ENCODE measurements at regions not wholly inside any gene's neighbourhood (a gene's known extent, or its start where the extent isn't known, plus 50 kb on each side); places are given as distances from the start of the nearest gene placed in this dataset.

DNA sequence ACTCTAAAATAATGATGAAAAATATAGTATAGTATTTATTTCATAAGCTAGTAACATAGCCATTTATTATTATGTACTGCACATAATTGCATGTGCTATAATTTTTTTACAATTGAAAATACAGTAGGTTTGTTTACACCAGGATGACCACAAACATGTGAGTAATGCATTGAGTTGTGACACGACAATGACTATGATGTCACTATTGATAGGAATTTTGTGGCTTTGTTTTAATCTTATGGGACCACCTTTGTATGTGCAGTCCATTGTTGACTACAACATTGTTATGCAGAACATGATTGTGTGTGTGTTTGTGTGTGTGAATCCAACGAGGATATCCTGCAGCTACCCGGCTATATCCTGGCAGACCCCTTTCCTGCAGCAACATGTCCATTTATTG lies 372.2 kb upstream of the MCTP2 start:
- H3K4me1 ChIP-seq (ENCODE audit: control insufficient read depth in 2 of 3, insufficient read depth in 2 of 3, low read depth in 1 of 3, low read length in 3 of 3): no peaks in the 10 kb centered on the region
- H3K9ac ChIP-seq (ENCODE audit: low read length in 3 of 3): no peak overlapping the region
- intact Hi-C loops (cut with DNase I): no loop called here
- no peaks in the 10 kb centered on the region for H3K36me3 ChIP-seq (ENCODE audit: control insufficient read depth in 2 of 3, insufficient read depth in 3 of 3, low read length in 3 of 3)
- TF ChIP-seq, protein P1, sequence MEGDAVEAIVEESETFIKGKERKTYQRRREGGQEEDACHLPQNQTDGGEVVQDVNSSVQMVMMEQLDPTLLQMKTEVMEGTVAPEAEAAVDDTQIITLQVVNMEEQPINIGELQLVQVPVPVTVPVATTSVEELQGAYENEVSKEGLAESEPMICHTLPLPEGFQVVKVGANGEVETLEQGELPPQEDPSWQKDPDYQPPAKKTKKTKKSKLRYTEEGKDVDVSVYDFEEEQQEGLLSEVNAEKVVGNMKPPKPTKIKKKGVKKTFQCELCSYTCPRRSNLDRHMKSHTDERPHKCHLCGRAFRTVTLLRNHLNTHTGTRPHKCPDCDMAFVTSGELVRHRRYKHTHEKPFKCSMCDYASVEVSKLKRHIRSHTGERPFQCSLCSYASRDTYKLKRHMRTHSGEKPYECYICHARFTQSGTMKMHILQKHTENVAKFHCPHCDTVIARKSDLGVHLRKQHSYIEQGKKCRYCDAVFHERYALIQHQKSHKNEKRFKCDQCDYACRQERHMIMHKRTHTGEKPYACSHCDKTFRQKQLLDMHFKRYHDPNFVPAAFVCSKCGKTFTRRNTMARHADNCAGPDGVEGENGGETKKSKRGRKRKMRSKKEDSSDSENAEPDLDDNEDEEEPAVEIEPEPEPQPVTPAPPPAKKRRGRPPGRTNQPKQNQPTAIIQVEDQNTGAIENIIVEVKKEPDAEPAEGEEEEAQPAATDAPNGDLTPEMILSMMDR (IDR thresholded peaks at IDR 0.05; ENCODE audit: borderline replicate concordance, extremely low read depth, insufficient read depth): no peak
- no peak overlapping the region for H3K4me3 ChIP-seq (ENCODE audit: low read length in 3 of 3)
- H3K27me3 ChIP-seq (ENCODE audit: control insufficient read depth, insufficient read depth, low read length): no peaks in the 10 kb centered on the region
- H3K27ac ChIP-seq (ENCODE audit: low read depth in 2 of 2, low read length in 2 of 2): no peak overlapping the region
- no peak for FAIRE-seq
- no peaks in the 10 kb centered on the region for H3K9me3 ChIP-seq (ENCODE audit: control insufficient read depth in 2 of 3, insufficient read depth in 1 of 3, low read length in 3 of 3)
- no peak for DNase-seq

DNA sequence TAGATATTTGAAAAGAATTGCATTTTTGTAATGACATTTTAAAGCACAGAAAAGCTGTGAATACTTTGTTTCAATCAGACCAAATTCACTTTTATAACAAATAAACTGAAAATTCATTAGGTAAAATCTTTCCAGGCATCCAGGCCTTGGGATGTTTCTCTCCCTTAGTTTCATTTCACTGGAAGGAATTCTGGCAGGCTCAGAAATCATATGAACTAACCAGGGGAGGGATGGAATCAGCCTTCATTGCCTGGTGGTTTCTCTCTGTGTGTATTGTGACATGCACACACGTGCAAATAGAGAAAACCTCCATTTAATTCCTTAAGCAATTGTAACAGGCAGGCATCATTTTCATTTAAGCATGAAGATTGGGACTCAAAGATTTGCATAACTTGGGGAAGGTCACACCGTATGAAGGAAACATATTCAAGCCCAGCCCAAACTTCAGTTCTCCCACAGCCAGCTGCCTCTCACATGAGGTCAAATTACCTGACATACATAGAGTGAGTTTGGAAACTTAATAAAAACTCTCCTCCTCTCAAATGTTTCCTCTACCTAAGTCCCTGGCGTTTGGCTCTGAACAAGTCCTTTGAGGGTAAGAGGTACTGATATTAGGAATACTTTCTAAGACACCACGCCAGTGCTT lies 376.1 kb upstream of the MCTP2 start:
- Histone ChIP-seq H3K36me3 (ENCODE audit: control insufficient read depth in 2 of 3, insufficient read depth in 3 of 3, low read length in 3 of 3) (no peaks in the 10 kb centered on the region), H3K27me3 (ENCODE audit: control insufficient read depth, insufficient read depth, low read length) (no peaks in the 10 kb centered on the region), H3K4me1 (ENCODE audit: control insufficient read depth in 2 of 3, insufficient read depth in 2 of 3, low read depth in 1 of 3, low read length in 3 of 3) (no peaks in the 10 kb centered on the region), H3K4me3 (ENCODE audit: low read length in 3 of 3) (no peak overlapping the region), H3K9me3 (ENCODE audit: control insufficient read depth in 2 of 3, insufficient read depth in 1 of 3, low read length in 3 of 3) (no peaks in the 10 kb centered on the region), H3K27ac (ENCODE audit: low read depth in 2 of 2, low read length in 2 of 2) (no peak overlapping the region), H3K9ac (ENCODE audit: low read length in 3 of 3) (no peak overlapping the region)
- DNase-seq (no peak), FAIRE-seq (no peak)
- TF ChIP-seq, protein P1 (IDR thresholded peaks at IDR 0.05; ENCODE audit: borderline replicate concordance, extremely low read depth, insufficient read depth): no peak
- intact Hi-C loops (cut with DNase I): no loop called here

DNA sequence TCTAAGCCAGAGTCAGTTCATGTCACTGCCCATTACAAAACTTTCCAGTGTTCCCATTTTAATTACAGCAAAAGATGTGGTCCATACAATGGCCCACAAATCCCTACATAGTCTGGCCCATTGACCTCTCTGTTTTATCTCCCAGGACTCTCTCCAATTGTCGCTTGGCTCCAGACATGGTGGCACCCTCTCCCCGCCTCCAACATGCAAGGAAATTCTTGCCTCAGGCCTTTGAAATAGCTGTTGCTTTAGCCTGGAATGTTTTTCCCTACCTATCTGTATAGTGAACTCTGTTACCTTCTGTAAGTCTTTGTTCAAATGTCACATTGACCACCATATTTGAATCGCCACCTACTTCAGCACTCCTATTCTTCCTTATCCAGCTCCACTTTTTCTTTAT lies 377.3 kb upstream of the MCTP2 start:
- no peaks in the 10 kb centered on the region for H3K36me3 ChIP-seq (ENCODE audit: control insufficient read depth in 2 of 3, insufficient read depth in 3 of 3, low read length in 3 of 3)
- DNase-seq (no peak), FAIRE-seq (no peak)
- no peaks in the 10 kb centered on the region for H3K27me3 ChIP-seq (ENCODE audit: control insufficient read depth, insufficient read depth, low read length)
- no peak overlapping the region for H3K27ac ChIP-seq (ENCODE audit: low read depth in 2 of 2, low read length in 2 of 2)
- TF ChIP-seq, protein P1 (IDR thresholded peaks at IDR 0.05; ENCODE audit: borderline replicate concordance, extremely low read depth, insufficient read depth): no peak
- intact Hi-C loops (cut with DNase I): no loop called here
- H3K4me3 ChIP-seq (ENCODE audit: low read length in 3 of 3): no peak overlapping the region
- H3K4me1 ChIP-seq (ENCODE audit: control insufficient read depth in 2 of 3, insufficient read depth in 2 of 3, low read depth in 1 of 3, low read length in 3 of 3): no peaks in the 10 kb centered on the region
- H3K9ac ChIP-seq (ENCODE audit: low read length in 3 of 3): no peak overlapping the region
- H3K9me3 ChIP-seq (ENCODE audit: control insufficient read depth in 2 of 3, insufficient read depth in 1 of 3, low read length in 3 of 3): no peaks in the 10 kb centered on the region

DNA sequence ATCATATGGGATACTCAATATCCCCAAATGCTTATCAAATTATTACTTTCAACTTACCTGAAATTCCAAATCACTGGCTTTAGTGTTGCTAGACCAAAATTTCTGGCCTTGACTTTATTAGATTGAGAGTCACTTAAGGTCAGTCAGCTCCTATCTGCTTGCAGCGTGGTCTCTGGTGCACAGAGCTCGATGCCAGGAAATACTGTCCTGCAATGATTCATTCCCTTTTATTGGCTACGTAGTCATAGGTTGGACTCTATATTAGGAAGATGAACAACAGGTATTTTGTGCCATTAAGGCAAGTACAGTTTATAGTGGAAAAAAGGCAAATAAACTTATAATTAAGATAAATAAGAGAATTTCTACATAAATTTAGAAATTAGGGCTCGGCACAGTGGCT lies 378.6 kb upstream of the MCTP2 start:
- intact Hi-C loops (cut with DNase I): no loop called here

More for the DNA sequence above, 378.6 kb upstream of the MCTP2 start:
- Histone ChIP-seq H3K27ac (ENCODE audit: low read depth in 2 of 2, low read length in 2 of 2) (no peak overlapping the region), H3K4me3 (ENCODE audit: low read length in 3 of 3) (no peak overlapping the region), H3K4me1 (ENCODE audit: control insufficient read depth in 2 of 3, insufficient read depth in 2 of 3, low read depth in 1 of 3, low read length in 3 of 3) (no peaks in the 10 kb centered on the region), H3K27me3 (ENCODE audit: control insufficient read depth, insufficient read depth, low read length) (no peaks in the 10 kb centered on the region), H3K36me3 (ENCODE audit: control insufficient read depth in 2 of 3, insufficient read depth in 3 of 3, low read length in 3 of 3) (no peaks in the 10 kb centered on the region), H3K9me3 (ENCODE audit: control insufficient read depth in 2 of 3, insufficient read depth in 1 of 3, low read length in 3 of 3) (no peaks in the 10 kb centered on the region), H3K9ac (ENCODE audit: low read length in 3 of 3) (no peak overlapping the region)
- FAIRE-seq (no peak), DNase-seq (no peak)
- TF ChIP-seq, protein P1 (IDR thresholded peaks at IDR 0.05; ENCODE audit: borderline replicate concordance, extremely low read depth, insufficient read depth): no peak

Data from kidney (tissue), 13 donors.